ENCODE measurements at regions not wholly inside any gene's neighbourhood (a gene's known extent, or its start where the extent isn't known, plus 50 kb on each side); places are given as distances from the start of the nearest gene placed in this dataset.

DNA sequence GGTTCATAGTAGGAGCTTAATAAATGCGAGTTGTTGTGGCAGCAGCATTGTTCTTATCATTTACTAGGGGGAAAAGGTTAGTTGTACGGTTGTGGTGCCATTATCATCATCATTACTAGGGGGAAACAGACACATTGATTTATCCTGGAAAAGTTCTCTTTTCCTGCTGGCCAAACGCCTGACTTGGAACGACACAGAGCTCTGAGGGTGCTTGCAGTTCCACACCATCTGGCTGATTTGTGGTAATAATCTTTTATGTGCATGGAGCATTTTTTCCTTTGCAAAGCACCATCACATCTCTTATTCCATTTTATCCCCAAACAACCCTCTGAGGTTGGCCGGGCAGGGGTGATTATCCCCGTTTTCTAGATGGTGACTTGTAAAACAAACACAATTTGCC lies 219.4 kb downstream of the BUB3 start:
- TF ChIP-seq, protein P1, sequence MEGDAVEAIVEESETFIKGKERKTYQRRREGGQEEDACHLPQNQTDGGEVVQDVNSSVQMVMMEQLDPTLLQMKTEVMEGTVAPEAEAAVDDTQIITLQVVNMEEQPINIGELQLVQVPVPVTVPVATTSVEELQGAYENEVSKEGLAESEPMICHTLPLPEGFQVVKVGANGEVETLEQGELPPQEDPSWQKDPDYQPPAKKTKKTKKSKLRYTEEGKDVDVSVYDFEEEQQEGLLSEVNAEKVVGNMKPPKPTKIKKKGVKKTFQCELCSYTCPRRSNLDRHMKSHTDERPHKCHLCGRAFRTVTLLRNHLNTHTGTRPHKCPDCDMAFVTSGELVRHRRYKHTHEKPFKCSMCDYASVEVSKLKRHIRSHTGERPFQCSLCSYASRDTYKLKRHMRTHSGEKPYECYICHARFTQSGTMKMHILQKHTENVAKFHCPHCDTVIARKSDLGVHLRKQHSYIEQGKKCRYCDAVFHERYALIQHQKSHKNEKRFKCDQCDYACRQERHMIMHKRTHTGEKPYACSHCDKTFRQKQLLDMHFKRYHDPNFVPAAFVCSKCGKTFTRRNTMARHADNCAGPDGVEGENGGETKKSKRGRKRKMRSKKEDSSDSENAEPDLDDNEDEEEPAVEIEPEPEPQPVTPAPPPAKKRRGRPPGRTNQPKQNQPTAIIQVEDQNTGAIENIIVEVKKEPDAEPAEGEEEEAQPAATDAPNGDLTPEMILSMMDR (IDR thresholded peaks at IDR 0.05) = no peak
- TF ChIP-seq EZH2 (IDR thresholded peaks at IDR 0.05) = no peak

Data from neural progenitor cell (in vitro differentiated cells).